ENCODE measurements at regions not wholly inside any gene's neighbourhood (a gene's known extent, or its start where the extent isn't known, plus 50 kb on each side); places are given as distances from the start of the nearest gene placed in this dataset.

- no peak for DNase-seq (ENCODE audit: low read depth)
- no peak overlapping the region for H3K4me3 ChIP-seq (ENCODE audit: low read depth, low read length)
- no peak for TF ChIP-seq CTCF (conservative IDR thresholded peaks at IDR 0.05; ENCODE audit: low read depth, low read length)
Observed at GRCh38 chr3:98644168-98644567, 50.8 kb upstream of the CPOX start.

- no peak for TF ChIP-seq CTCF (conservative IDR thresholded peaks at IDR 0.05; ENCODE audit: low read depth, low read length)
- H3K4me3 ChIP-seq (ENCODE audit: low read depth, low read length), result no peak overlapping the region
- no peak for DNase-seq (ENCODE audit: low read depth)
Observed at GRCh38 chr3:98645039-98645438, 51.6 kb upstream of the CPOX start.

GRCh38 chr3:98646680-98647079 lies 53.3 kb upstream of the CPOX start:
- H3K4me3 ChIP-seq (ENCODE audit: low read depth, low read length), result no peak overlapping the region
- no peak for TF ChIP-seq CTCF (conservative IDR thresholded peaks at IDR 0.05; ENCODE audit: low read depth, low read length)
- DNase-seq (ENCODE audit: low read depth), result no peak

GRCh38 chr3:98647197-98647596 lies 53.8 kb upstream of the CPOX start:
- no peak overlapping the region for H3K4me3 ChIP-seq (ENCODE audit: low read depth, low read length)
- no peak for TF ChIP-seq CTCF (conservative IDR thresholded peaks at IDR 0.05; ENCODE audit: low read depth, low read length)

GRCh38 chr3:98650971-98651779 lies 57.8 kb upstream of the CPOX start:
- no peak for DNase-seq (ENCODE audit: low read depth)
- TF ChIP-seq CTCF (conservative IDR thresholded peaks at IDR 0.05; ENCODE audit: low read depth, low read length), result no peak
- H3K4me3 ChIP-seq (ENCODE audit: low read depth, low read length), result no peak overlapping the region

More at GRCh38 chr3:98647197-98647596, 53.8 kb upstream of the CPOX start:
- DNase-seq (ENCODE audit: low read depth), result no peak

- no peak for TF ChIP-seq CTCF (conservative IDR thresholded peaks at IDR 0.05; ENCODE audit: low read depth, low read length)
Observed at GRCh38 chr3:98651780-98652077, 58.3 kb upstream of the CPOX start.

GRCh38 chr3:98655666-98656065 lies 62.3 kb upstream of the CPOX start:
- no peak overlapping the region for H3K4me3 ChIP-seq (ENCODE audit: low read depth, low read length)
- peak; percentile 22 for DNase-seq (ENCODE audit: low read depth)
- TF ChIP-seq CTCF (conservative IDR thresholded peaks at IDR 0.05; ENCODE audit: low read depth, low read length), result no peak

More at GRCh38 chr3:98651780-98652077, 58.3 kb upstream of the CPOX start:
- DNase-seq (ENCODE audit: low read depth), result no peak
- no peak overlapping the region for H3K4me3 ChIP-seq (ENCODE audit: low read depth, low read length)
